ENCODE measurements at regions not wholly inside any gene's neighbourhood (a gene's known extent, or its start where the extent isn't known, plus 50 kb on each side); places are given as distances from the start of the nearest gene placed in this dataset.

- TF ChIP-seq CTCF (IDR thresholded peaks at IDR 0.05; ENCODE audit: low read length, missing control alignments): no peak
- DNase-seq (ENCODE audit: low read depth): no peak
- no peak overlapping the region for H3K4me3 ChIP-seq (replicated peaks; ENCODE audit: low read depth, low read length)
Measured at GRCh38 chr2:126777620-126777978, 121.1 kb upstream of the TEX51 start.

- no peak for DNase-seq (ENCODE audit: low read depth)
- TF ChIP-seq CTCF (IDR thresholded peaks at IDR 0.05; ENCODE audit: low read length, missing control alignments): no peak
Measured at GRCh38 chr2:126778561-126779501, 119.9 kb upstream of the TEX51 start.

GRCh38 chr2:126781206-126781605, 117.5 kb upstream of the TEX51 start:
- no peak overlapping the region for H3K4me3 ChIP-seq (replicated peaks; ENCODE audit: low read depth, low read length)
- TF ChIP-seq CTCF (IDR thresholded peaks at IDR 0.05; ENCODE audit: low read length, missing control alignments): no peak
- no peak for DNase-seq (ENCODE audit: low read depth)

More at GRCh38 chr2:126778561-126779501, 119.9 kb upstream of the TEX51 start:
- no peak overlapping the region for H3K4me3 ChIP-seq (replicated peaks; ENCODE audit: low read depth, low read length)

GRCh38 chr2:126781806-126782205, 116.9 kb upstream of the TEX51 start:
- no peak overlapping the region for H3K4me3 ChIP-seq (replicated peaks; ENCODE audit: low read depth, low read length)
- TF ChIP-seq CTCF (IDR thresholded peaks at IDR 0.05; ENCODE audit: low read length, missing control alignments): no peak
- DNase-seq (ENCODE audit: low read depth): no peak

- no peak for TF ChIP-seq CTCF (IDR thresholded peaks at IDR 0.05; ENCODE audit: low read length, missing control alignments)
- DNase-seq (ENCODE audit: low read depth): no peak
- H3K4me3 ChIP-seq (replicated peaks; ENCODE audit: low read depth, low read length): no peak overlapping the region
Measured at GRCh38 chr2:126782648-126783047, 116.0 kb upstream of the TEX51 start.

- no peak for DNase-seq (ENCODE audit: low read depth)
- H3K4me3 ChIP-seq (replicated peaks; ENCODE audit: low read depth, low read length): no peak overlapping the region
- TF ChIP-seq CTCF (IDR thresholded peaks at IDR 0.05; ENCODE audit: low read length, missing control alignments): no peak
Measured at GRCh38 chr2:126783341-126783740, 115.3 kb upstream of the TEX51 start.

GRCh38 chr2:126784045-126784444, 114.6 kb upstream of the TEX51 start:
- H3K4me3 ChIP-seq (replicated peaks; ENCODE audit: low read depth, low read length): no peak overlapping the region
- no peak for TF ChIP-seq CTCF (IDR thresholded peaks at IDR 0.05; ENCODE audit: low read length, missing control alignments)
- DNase-seq (ENCODE audit: low read depth): no peak
